Gastrocnemius medialis (tissue), 4 donors: ENCODE measurements at regions not wholly inside any gene's neighbourhood (a gene's known extent, or its start where the extent isn't known, plus 50 kb on each side); places are given as distances from the start of the nearest gene placed in this dataset.

ENCODE experiments used
- POLR2A ChIP-seq, 2 donors: fragments of 450-650 bp; IDR thresholded peaks; one replicate each; pipeline ENCODE4 v1.6.1; 2017; ENCODE audit warnings: antibody characterized with exemption in 2 of 2, mild to moderate bottlenecking in 2 of 2, moderate library complexity in 2 of 2
- TF ChIP-seq, protein P1 (sequence below), 5 experiments: fragments of 450-650 bp in 3 of 5; fragments of 200-600 bp in 2 of 5; sonication (generic) in 2 of 5; IDR thresholded peaks in 4 of 5; conservative IDR thresholded peaks in 1 of 5; 1 replicate in 4 of 5; 2 replicates in 1 of 5; pipeline ENCODE4 v1.5.1; 2016 to 2019; ENCODE audit warnings: antibody characterized with exemption in 5 of 5, mild to moderate bottlenecking in 3 of 5, moderate library complexity in 3 of 5

DNA sequence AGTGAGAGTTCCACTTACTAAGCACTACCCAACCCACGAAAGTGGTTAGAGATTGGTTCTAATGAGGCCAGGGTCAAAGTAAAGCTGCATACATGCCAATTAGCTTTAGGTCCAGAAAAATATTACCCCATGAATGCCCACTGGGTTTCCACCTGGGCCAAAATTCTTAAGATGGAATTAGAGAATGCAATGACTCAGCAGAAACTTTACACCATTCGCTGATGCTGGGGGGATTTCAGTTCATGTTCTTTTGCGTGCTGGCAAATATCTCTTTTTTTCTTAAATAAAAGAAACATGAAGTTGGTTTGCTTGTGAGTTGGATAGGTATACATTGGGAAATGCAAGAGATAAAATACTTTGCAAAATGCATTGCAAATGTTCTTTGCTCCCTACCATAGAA lies 715.3 kb upstream of the MIR17HG start:
- TF ChIP-seq, protein P1, sequence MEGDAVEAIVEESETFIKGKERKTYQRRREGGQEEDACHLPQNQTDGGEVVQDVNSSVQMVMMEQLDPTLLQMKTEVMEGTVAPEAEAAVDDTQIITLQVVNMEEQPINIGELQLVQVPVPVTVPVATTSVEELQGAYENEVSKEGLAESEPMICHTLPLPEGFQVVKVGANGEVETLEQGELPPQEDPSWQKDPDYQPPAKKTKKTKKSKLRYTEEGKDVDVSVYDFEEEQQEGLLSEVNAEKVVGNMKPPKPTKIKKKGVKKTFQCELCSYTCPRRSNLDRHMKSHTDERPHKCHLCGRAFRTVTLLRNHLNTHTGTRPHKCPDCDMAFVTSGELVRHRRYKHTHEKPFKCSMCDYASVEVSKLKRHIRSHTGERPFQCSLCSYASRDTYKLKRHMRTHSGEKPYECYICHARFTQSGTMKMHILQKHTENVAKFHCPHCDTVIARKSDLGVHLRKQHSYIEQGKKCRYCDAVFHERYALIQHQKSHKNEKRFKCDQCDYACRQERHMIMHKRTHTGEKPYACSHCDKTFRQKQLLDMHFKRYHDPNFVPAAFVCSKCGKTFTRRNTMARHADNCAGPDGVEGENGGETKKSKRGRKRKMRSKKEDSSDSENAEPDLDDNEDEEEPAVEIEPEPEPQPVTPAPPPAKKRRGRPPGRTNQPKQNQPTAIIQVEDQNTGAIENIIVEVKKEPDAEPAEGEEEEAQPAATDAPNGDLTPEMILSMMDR (IDR thresholded peaks at IDR 0.05 in 4 of 5, conservative IDR thresholded peaks at IDR 0.05 in 1 of 5) = no peak
- TF ChIP-seq POLR2A (IDR thresholded peaks at IDR 0.05) = no peak
